ENCODE measurements at regions not wholly inside any gene's neighbourhood (a gene's known extent, or its start where the extent isn't known, plus 50 kb on each side); places are given as distances from the start of the nearest gene placed in this dataset.

GRCh38 chr2:37526323-37526722 is 145.1 kb downstream of the CDC42EP3 start:
- intact Hi-C loops (cut with micrococcal nuclease): no loop called here
- H3K9me3 ChIP-seq (ENCODE audit: low read length): no peaks in the 10 kb centered on the region
- no peaks in the 10 kb centered on the region for H3K36me3 ChIP-seq (ENCODE audit: low read depth, low read length)
- ChIA-PET CTCF (no interaction called here), POLR2A (ENCODE audit: unreplicated experiment) (no interaction called here)
- no peak overlapping the region for H3K27ac ChIP-seq (ENCODE audit: low read length)
- no peaks in the 10 kb centered on the region for H4K20me1 ChIP-seq (ENCODE audit: low read length)
- H3K27me3 ChIP-seq (ENCODE audit: low read length): no peaks in the 10 kb centered on the region
- no peak for TF ChIP-seq EZH2 (IDR thresholded peaks at IDR 0.05; ENCODE audit: low read length, unreplicated experiment)
- TF ChIP-seq CTCF (conservative IDR thresholded peaks at IDR 0.05; ENCODE audit: low read depth, low read length): no peak
- no peak for TF ChIP-seq EZH2phosphoT487 (IDR thresholded peaks at IDR 0.05; ENCODE audit: borderline replicate concordance, low read length)
- no TSS peak for BruUV-seq (replicated peaks)
- H3F3A ChIP-seq (ENCODE audit: low read length, unreplicated experiment): no peaks in the 10 kb centered on the region
- H3K79me2 ChIP-seq (ENCODE audit: low read length): no peaks in the 10 kb centered on the region
- H3K9ac ChIP-seq (ENCODE audit: low read length): no peak overlapping the region
- no peaks in the 10 kb centered on the region for H3K4me1 ChIP-seq (ENCODE audit: insufficient read depth, low read length)
- no peaks in the 10 kb centered on the region for H3K9me2 ChIP-seq (replicated peaks; ENCODE audit: low read length)
- no peak for ATAC-seq
- no peak overlapping the region for H3K4me3 ChIP-seq (ENCODE audit: low read length)
- H3K4me2 ChIP-seq (ENCODE audit: low read length): no peak overlapping the region
- H2AFZ ChIP-seq (ENCODE audit: low read length): no peak overlapping the region
- DNase-seq: no peak

- Histone ChIP-seq H3K9me2 (replicated peaks; ENCODE audit: low read length) (no peaks in the 10 kb centered on the region), H3K9me3 (ENCODE audit: low read length) (no peaks in the 10 kb centered on the region), H3K4me1 (ENCODE audit: insufficient read depth, low read length) (no peaks in the 10 kb centered on the region), H3F3A (ENCODE audit: low read length, unreplicated experiment) (no peaks in the 10 kb centered on the region), H2AFZ (ENCODE audit: low read length) (no peak overlapping the region), H3K9ac (ENCODE audit: low read length) (no peak overlapping the region), H3K27ac (ENCODE audit: low read length) (no peak overlapping the region), H3K79me2 (ENCODE audit: low read length) (no peaks in the 10 kb centered on the region), H3K36me3 (ENCODE audit: low read depth, low read length) (no peaks in the 10 kb centered on the region), H3K4me2 (ENCODE audit: low read length) (no peak overlapping the region), H3K27me3 (ENCODE audit: low read length) (no peaks in the 10 kb centered on the region), H3K4me3 (ENCODE audit: low read length) (no peak overlapping the region), H4K20me1 (ENCODE audit: low read length) (no peaks in the 10 kb centered on the region)
- ATAC-seq (no peak), DNase-seq (no peak)
- ChIA-PET CTCF (no interaction called here), POLR2A (ENCODE audit: unreplicated experiment) (no interaction called here)
- intact Hi-C loops (cut with micrococcal nuclease): no loop called here
- no peak for TF ChIP-seq CTCF (conservative IDR thresholded peaks at IDR 0.05; ENCODE audit: low read depth, low read length)
- TF ChIP-seq EZH2 (IDR thresholded peaks at IDR 0.05; ENCODE audit: low read length, unreplicated experiment): no peak
- no peak for TF ChIP-seq EZH2phosphoT487 (IDR thresholded peaks at IDR 0.05; ENCODE audit: borderline replicate concordance, low read length)
- no TSS peak for BruUV-seq (replicated peaks)
Observed at GRCh38 chr2:37526856-37527255, 144.6 kb downstream of the CDC42EP3 start.

- no peak overlapping the region for H3K4me2 ChIP-seq (ENCODE audit: low read length)
- no TSS peak for BruUV-seq (replicated peaks)
- no peak overlapping the region for H3K4me3 ChIP-seq (ENCODE audit: low read length)
- H3K27me3 ChIP-seq (ENCODE audit: low read length): no peaks in the 10 kb centered on the region
- ChIA-PET CTCF (no interaction called here), POLR2A (ENCODE audit: unreplicated experiment) (no interaction called here)
- H3K9ac ChIP-seq (ENCODE audit: low read length): no peak overlapping the region
- no peaks in the 10 kb centered on the region for H3K36me3 ChIP-seq (ENCODE audit: low read depth, low read length)
- H3K4me1 ChIP-seq (ENCODE audit: insufficient read depth, low read length): no peaks in the 10 kb centered on the region
- no peak for TF ChIP-seq EZH2phosphoT487 (IDR thresholded peaks at IDR 0.05; ENCODE audit: borderline replicate concordance, low read length)
- no peak for TF ChIP-seq CTCF (conservative IDR thresholded peaks at IDR 0.05; ENCODE audit: low read depth, low read length)
- no peak for TF ChIP-seq EZH2 (IDR thresholded peaks at IDR 0.05; ENCODE audit: low read length, unreplicated experiment)
- intact Hi-C loops (cut with micrococcal nuclease): no loop called here
- ATAC-seq (no peak), DNase-seq (no peak)
- no peaks in the 10 kb centered on the region for H4K20me1 ChIP-seq (ENCODE audit: low read length)
- no peaks in the 10 kb centered on the region for H3K9me3 ChIP-seq (ENCODE audit: low read length)
- H3F3A ChIP-seq (ENCODE audit: low read length, unreplicated experiment): no peaks in the 10 kb centered on the region
- H3K9me2 ChIP-seq (replicated peaks; ENCODE audit: low read length): no peaks in the 10 kb centered on the region
- H3K79me2 ChIP-seq (ENCODE audit: low read length): no peaks in the 10 kb centered on the region
- H2AFZ ChIP-seq (ENCODE audit: low read length): no peak overlapping the region
- H3K27ac ChIP-seq (ENCODE audit: low read length): no peak overlapping the region
Observed at GRCh38 chr2:37527361-37527760, 144.1 kb downstream of the CDC42EP3 start.
